ENCODE measurements at regions not wholly inside any gene's neighbourhood (a gene's known extent, or its start where the extent isn't known, plus 50 kb on each side); places are given as distances from the start of the nearest gene placed in this dataset.

GRCh38 chr2:167827352-167828097, 419.9 kb downstream of the STK39 start:
- TF ChIP-seq CTCF (IDR thresholded peaks at IDR 0.05) (no peak), REST (IDR thresholded peaks at IDR 0.05; ENCODE audit: insufficient read depth in 1 of 2, low read depth in 2 of 2, low read length in 1 of 2) (no peak), TCF7L2 (IDR thresholded peaks at IDR 0.05; ENCODE audit: low read depth, low read length) (no peak)
